GM12874 (cell line): ENCODE measurements at regions not wholly inside any gene's neighbourhood (a gene's known extent, or its start where the extent isn't known, plus 50 kb on each side); places are given as distances from the start of the nearest gene placed in this dataset.

Experiments used
- CTCF ChIP-seq: IDR thresholded peaks from 2 replicates; pipeline ENCODE4 v1.5.1; 2011; ENCODE audit warnings: low read depth, mild to moderate bottlenecking, control low read depth, low read length, moderate library complexity; ENCODE audit not compliant: insufficient read depth

GRCh38 chr11:62026739-62027370 is 59.4 kb upstream of the FTH1 start:
- TF ChIP-seq CTCF, result no peak

GRCh38 chr11:62025487-62026105 is 58.2 kb upstream of the FTH1 start:
- no peak for TF ChIP-seq CTCF

GRCh38 chr11:62024936-62025486 is 57.6 kb upstream of the FTH1 start:
- no peak for TF ChIP-seq CTCF

GRCh38 chr11:62022211-62022610 is 54.8 kb upstream of the FTH1 start:
- TF ChIP-seq CTCF, result no peak

- no peak for TF ChIP-seq CTCF
Observed at GRCh38 chr11:62020661-62021060, 53.2 kb upstream of the FTH1 start.

GRCh38 chr11:62018981-62019664 is 51.7 kb upstream of the FTH1 start:
- no peak for TF ChIP-seq CTCF

GRCh38 chr11:62017878-62018655 is 50.6 kb upstream of the FTH1 start:
- no peak for TF ChIP-seq CTCF
